COR-L47 (cell line): ENCODE measurements at regions not wholly inside any gene's neighbourhood (a gene's known extent, or its start where the extent isn't known, plus 50 kb on each side); places are given as distances from the start of the nearest gene placed in this dataset.
A peak's percentile ranks its signal among the peaks of the same experiment; 100 is the strongest.

ENCODE experiments used
- DNase-seq: peaks from one replicate; lab custom pipeline; 2025; lab: John Stamatoyannopoulos, UW

- no peak for DNase-seq
Measured at GRCh38 chr7:68434857-68435256, 1163.4 kb upstream of the AUTS2 start.

DNA sequence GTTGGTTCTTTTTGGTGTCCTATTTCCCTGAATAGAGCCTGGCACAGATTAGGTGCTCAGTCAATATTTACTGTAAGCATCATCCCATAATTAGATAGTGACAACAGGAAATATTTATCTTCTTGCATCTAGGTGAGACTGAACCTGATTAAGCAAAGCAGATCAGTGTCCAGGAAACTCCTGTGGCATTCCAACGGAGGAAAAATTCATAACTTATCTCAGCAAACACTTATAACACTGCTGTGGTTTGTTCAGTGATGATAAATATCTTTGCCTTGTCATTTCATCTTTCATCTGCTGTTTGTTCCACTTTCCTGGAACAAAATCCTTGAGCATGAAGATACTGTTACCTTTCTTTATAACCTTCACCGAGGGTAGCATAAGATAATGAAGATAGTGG lies 1160.3 kb upstream of the AUTS2 start:
- peak; percentile 58 for DNase-seq

DNA sequence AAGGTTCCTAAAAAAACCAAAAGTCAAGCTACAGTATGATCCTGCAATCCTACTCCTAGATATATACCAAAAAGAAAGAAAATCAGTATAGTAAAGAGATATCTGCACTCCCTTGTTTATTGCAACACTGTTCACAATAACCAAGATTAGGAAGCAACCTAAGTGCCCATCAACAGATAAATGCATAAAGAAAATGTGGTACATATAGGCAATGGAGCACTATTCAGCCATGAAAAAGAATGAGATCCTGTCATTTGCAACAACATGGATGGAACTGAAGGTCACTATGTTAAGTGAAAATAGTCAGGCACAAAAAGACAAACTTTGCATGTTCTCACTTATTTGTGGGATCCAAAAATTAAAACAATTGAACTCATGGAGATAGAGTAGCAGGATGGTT lies 1159.5 kb upstream of the AUTS2 start:
- DNase-seq = no peak

GRCh38 chr7:68439897-68440296 lies 1158.4 kb upstream of the AUTS2 start:
- DNase-seq = no peak

DNA sequence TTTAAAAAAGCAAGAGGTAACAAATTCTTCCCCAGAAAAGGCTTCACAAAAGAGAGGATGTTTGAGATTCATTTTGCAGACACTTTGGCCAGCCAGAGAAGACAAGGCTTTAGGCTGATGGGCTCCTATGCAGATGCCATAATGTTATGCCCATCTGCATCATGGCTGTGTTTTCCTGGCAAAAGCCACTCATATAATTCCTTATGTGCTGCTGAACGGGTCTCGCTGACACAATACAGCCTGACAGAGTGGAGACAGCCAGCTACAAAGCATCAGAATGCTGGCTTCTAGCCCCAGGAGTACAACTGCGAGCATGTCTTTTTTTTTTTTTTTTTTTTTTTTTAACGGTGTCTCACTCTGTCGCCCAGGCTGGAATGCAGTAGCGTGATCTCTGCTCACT lies 1157.4 kb upstream of the AUTS2 start:
- DNase-seq = no peak

GRCh38 chr7:68441645-68442044 lies 1156.6 kb upstream of the AUTS2 start:
- peak; percentile 84 for DNase-seq

- DNase-seq = no peak
Measured at GRCh38 chr7:68442931-68443631, 1155.2 kb upstream of the AUTS2 start.

DNA sequence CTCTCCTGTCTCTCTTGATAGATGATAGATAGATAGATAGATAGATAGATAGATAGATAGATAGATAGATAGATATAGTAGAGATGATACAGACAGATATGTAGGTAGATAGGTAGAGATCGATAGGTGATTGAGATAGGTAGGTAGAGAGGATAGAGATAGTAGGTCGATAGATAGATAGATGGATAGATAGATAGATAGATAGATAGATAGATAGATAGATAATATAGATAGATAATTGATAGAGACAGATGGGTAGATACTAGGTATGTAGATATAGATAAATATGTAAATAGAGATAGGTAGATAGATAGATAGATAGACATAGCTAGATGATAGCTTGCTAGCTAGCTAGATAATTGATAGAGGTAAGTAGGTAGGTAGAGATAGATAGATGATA lies 1154.2 kb upstream of the AUTS2 start:
- DNase-seq = no peak

- DNase-seq = no peak
Measured at GRCh38 chr7:68444956-68445355, 1153.3 kb upstream of the AUTS2 start.

- no peak for DNase-seq
Measured at GRCh38 chr7:68446183-68446582, 1152.1 kb upstream of the AUTS2 start.

- no peak for DNase-seq
Measured at GRCh38 chr7:68449099-68449498, 1149.2 kb upstream of the AUTS2 start.

DNA sequence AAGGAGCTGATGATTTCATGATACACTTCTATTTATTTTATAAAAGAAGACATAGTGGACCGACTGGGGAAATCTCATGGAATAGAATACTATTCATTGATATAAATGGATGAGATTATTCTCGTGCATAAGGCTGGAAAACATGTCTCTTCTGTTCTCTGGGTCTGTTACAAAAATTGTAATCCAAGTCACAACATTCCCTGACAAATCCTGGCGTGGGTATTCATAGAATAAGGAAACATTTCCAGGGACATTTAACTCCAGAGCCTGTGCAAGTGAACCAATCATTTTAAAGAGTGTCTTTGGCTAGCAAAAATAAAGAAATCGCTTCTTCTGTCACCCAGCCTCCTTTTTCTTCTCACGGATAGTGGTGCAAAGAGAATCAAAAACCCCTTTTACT lies 1148.5 kb upstream of the AUTS2 start:
- DNase-seq = no peak

DNA sequence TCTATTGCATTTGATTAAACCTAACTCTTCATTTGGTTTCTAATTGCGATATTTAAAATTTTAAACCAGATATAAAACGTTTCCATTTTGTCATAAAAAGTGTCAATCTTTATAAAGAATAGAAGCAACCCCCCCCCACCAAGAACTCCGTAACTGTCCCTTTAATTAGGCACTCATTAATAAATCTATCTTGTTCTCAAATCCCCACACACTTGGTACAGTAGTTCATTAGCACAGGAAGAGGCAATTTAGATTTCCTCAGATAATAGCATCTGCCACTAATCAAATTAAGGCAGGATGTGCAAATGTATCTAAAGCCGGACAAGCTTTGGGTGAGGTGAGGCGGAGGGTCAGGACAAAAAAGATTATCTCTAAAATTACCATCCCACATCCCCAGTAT lies 1143.3 kb upstream of the AUTS2 start:
- no peak for DNase-seq

DNA sequence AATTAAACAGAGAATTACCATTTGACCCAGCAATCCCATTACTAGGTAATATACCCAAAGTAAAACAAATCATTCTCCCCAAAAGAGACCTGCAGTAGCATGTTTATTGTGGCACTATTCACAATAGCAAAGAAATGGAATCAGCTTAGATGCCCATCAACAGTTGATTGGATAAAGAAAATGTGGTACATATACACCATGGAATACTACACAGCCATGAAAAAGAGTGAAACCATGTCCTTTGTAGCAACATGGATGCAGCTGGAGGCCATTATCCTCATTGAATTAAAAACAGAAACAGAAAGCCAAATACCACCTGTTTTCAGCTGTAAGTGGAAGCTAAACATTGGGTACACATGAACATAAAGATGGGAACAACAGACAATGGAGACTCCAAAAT lies 1141.8 kb upstream of the AUTS2 start:
- DNase-seq = no peak

DNA sequence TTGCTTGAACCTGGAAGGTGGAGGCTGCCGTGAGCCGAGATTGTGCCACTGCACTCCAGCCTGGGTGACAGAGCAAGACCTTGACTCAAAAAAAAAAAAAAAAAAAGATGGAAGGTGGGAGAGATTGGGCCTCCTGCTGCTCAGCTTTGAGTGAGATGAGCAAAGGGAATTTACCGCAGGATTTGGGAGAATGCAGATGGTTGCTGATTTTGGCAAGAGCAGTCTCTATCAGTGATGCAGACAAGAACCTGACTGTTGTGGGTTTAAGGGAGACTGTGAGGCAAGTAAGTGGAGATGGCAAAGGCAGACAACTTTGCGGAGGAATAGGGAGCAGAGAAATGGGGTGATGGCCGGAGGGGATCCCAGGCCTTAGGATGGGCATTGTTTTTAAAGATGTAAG lies 1140.8 kb upstream of the AUTS2 start:
- DNase-seq = no peak

GRCh38 chr7:68458010-68458908 lies 1140.0 kb upstream of the AUTS2 start:
- no peak for DNase-seq

GRCh38 chr7:68461430-68461829 lies 1136.8 kb upstream of the AUTS2 start:
- no peak for DNase-seq

GRCh38 chr7:68470836-68471435 lies 1127.3 kb upstream of the AUTS2 start:
- peak; percentile 51 for DNase-seq

DNA sequence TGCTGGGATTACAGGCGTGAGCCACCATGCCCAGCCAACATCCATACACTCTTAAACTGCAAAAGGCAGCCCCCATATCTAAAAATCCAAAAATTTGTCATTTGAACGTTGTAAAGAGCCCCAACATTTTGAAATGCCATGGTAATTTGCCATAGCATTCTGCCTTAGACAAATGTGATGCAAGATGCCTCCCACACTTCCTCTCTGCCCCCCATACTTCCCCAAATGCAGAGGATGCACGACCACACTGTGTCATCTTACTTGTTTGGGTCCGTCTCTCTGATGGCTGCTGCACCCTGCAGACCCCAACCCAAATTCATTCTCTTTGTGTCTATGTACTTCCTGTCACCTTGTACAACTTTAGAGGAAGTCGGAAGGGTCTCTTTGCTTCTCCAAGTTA lies 1125.6 kb upstream of the AUTS2 start:
- DNase-seq = no peak

DNA sequence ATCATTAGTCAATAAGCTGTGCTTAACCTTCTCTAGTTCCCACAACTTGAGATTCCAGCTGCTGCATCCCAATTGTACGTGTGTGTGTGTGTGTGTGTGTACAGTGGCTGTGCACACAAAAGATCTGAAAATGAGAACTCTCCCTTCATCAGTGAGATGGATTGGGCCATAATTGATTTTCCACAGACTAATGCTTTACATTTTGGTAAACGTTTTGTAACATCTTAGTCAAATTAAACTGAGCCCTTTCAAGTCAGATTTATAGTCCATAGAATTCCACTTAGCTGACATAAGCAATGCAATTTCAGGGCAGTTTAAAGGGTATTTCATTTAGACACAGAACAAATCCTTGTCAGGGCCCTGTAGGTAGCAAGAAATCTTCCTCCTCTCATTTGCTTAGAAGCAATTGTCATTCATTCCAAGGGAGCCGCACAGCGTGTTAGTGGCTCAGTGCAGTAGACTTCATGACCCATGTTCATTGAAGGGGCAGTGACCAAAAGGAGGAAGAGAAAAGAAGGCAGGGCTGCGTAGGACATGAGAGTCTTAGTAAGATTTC lies 1123.5 kb upstream of the AUTS2 start:
- no peak for DNase-seq

- DNase-seq = no peak
Measured at GRCh38 chr7:68476966-68477365, 1121.3 kb upstream of the AUTS2 start.

DNA sequence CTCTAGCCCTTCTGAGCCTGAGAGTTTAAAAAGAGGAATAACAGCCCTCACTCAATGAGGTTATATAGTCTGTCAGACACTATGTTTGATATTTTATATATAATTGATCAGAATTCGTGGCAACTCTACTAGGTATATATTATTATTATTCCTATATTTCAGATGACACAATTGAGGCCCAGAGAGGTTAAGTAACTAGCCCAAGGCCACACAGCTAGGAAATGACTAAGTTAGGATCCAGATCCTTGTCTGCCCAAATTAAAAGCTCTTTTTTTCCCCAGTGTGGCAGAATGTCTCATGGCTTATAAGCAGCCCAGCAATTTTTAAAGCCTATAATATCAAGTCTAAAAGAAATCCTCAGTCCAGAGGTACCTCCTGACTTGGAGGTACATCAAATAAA lies 1119.9 kb upstream of the AUTS2 start:
- DNase-seq = no peak

- DNase-seq = no peak
Measured at GRCh38 chr7:68482800-68483199, 1115.5 kb upstream of the AUTS2 start.
